Sigmoid colon (tissue), 4 donors: ENCODE measurements at regions not wholly inside any gene's neighbourhood (a gene's known extent, or its start where the extent isn't known, plus 50 kb on each side); places are given as distances from the start of the nearest gene placed in this dataset.
"Not testable (repeated sequence)": the region's sequence is repeated elsewhere in the genome, so short reads cannot be mapped to it uniquely, and the experiment has no call there.

Experiments used
- POLR2A ChIP-seq, 2 donors: fragments of 450-650 bp; IDR thresholded peaks; one replicate each; pipeline ENCODE4 v1.6.1; 2016; ENCODE audit warnings: antibody characterized with exemption in 2 of 2, mild to moderate bottlenecking in 2 of 2, moderate library complexity in 2 of 2
- POLR2AphosphoS5 ChIP-seq, 4 donors: sonication (generic); formaldehyde crosslinking; IDR thresholded peaks; one replicate each; pipeline ENCODE4 v1.6.1; 2017; ENCODE audit warnings: antibody characterized with exemption in 4 of 4
- TF ChIP-seq, protein P1 (sequence below), 4 experiments: fragments of 450-650 bp in 3 of 4; fragments of 200-600 bp in 1 of 4; IDR thresholded peaks; one replicate each; pipeline ENCODE4 v1.5.1; 2016 to 2019; ENCODE audit warnings: antibody characterized with exemption in 4 of 4, mild to moderate bottlenecking in 3 of 4, moderate library complexity in 2 of 4

DNA sequence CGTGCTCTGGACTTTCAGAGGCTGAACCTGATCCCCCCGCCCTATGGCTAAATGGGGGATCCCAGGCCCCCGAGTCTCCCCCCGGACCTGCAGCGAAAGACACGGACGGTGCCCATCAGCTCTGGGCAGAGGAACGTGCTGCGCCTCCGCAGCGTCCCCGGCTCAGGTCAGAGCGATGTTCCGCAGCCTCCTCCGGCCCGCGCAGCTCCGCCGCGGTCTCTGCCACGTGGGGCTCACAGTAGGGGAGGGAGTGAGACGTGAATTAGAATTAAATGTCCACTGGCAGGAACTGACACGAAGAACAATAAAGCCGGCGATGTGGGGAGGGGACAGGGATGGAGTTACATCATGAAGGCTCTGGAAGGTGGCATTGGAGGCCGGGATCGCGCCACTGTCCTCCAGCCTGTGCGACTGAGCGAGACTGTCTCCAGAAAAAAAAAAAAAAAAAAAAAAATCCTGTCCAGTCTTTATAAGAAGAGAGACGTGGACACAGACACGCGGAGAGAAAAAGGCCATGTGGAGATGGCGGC lies 4053.0 kb upstream of the TPTE start:
- not testable (repeated sequence) for TF ChIP-seq POLR2AphosphoS5, POLR2A (IDR thresholded peaks at IDR 0.05)
- TF ChIP-seq, protein P1, sequence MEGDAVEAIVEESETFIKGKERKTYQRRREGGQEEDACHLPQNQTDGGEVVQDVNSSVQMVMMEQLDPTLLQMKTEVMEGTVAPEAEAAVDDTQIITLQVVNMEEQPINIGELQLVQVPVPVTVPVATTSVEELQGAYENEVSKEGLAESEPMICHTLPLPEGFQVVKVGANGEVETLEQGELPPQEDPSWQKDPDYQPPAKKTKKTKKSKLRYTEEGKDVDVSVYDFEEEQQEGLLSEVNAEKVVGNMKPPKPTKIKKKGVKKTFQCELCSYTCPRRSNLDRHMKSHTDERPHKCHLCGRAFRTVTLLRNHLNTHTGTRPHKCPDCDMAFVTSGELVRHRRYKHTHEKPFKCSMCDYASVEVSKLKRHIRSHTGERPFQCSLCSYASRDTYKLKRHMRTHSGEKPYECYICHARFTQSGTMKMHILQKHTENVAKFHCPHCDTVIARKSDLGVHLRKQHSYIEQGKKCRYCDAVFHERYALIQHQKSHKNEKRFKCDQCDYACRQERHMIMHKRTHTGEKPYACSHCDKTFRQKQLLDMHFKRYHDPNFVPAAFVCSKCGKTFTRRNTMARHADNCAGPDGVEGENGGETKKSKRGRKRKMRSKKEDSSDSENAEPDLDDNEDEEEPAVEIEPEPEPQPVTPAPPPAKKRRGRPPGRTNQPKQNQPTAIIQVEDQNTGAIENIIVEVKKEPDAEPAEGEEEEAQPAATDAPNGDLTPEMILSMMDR (IDR thresholded peaks at IDR 0.05): not testable (repeated sequence)
